IMR-90 (cell line): ENCODE measurements at regions not wholly inside any gene's neighbourhood (a gene's known extent, or its start where the extent isn't known, plus 50 kb on each side); places are given as distances from the start of the nearest gene placed in this dataset.

ENCODE experiments used
- CTCF ChIP-seq: conservative IDR thresholded peaks from 2 replicates; pipeline ENCODE4 v1.5.1; 2012; ENCODE audit warnings: mild to moderate bottlenecking, low read depth, low read length, improper control_type of control experiment
- MAFK ChIP-seq: IDR thresholded peaks from 2 replicates; pipeline ENCODE4 v1.6.1; 2012; ENCODE audit warnings: low read depth, low read length, improper control_type of control experiment
- NFE2L2 ChIP-seq: fragments of 150-350 bp; IDR thresholded peaks from 2 replicates; pipeline ENCODE4 v1.6.1; 2016; ENCODE audit warnings: low read depth, mild to moderate bottlenecking, low read length

- TF ChIP-seq MAFK (no peak), CTCF (no peak), NFE2L2 (no peak)
Measured at GRCh38 chr13:44805585-44805984, 183.7 kb downstream of the NUFIP1 start.
